ENCODE measurements at regions not wholly inside any gene's neighbourhood (a gene's known extent, or its start where the extent isn't known, plus 50 kb on each side); places are given as distances from the start of the nearest gene placed in this dataset.

DNA sequence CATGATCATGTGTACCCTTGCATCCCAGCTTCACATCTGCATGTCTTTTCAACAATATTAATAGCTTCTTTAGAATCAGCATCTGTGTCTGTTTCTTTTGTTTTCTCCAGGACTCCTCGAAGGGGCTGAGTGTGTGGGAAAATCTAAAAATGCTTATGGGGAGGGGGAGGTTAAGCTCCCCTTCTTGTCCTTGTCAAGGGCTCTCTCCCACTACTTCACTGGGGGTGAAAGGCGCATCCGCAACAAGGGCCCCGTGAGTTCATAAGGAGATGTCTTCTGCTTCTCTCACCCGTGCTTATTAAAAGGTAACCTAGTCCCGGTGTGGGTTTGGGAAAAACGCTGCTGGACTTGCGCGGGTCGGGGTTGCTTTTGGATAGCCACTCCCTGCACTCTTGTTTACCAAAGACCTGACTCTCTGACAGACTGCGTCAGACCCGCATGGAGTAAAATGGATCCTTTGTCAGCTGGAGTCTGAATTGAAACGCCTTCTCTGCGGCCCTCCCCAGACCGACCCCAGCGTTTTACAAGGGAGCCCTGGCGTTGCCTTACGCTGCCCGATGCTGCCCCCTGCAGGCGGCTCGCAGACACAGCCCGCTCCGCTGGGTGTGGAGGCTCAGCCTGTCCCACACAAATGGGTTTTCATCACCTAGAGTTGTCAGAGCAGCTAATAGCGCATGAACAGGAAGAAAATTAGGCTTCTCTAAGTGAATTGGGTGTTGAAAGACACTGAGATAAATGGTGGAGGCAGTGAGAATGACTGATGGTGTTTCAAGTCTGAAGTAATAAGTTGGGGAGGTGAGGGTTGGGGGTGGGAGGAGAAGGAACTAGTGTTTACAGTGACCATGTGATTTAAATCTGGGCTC is 53.8 kb downstream of the IER5 start:
- Mint-ChIP-seq H3K27ac (peak overlapping the region; percentile 90), H3K4me3 (peak overlapping the region; percentile 70), H3K27me3 (peaks cover 16% of the 10 kb centered on the region), H3K36me3 (ENCODE audit: low read depth) (peaks cover 5% of the 10 kb centered on the region), H3K4me1 (peaks cover 63% of the 10 kb centered on the region), H3K9me3 (peaks cover 8% of the 10 kb centered on the region)
- intact Hi-C loops (cut with micrococcal nuclease): loop anchor here (1.0 to 5.0 kb wide), 7 partner anchors 24 to 640 kb away; partner anchors contain the start of gene ACBD6
- peak; percentile 97 for DNase-seq

DNA sequence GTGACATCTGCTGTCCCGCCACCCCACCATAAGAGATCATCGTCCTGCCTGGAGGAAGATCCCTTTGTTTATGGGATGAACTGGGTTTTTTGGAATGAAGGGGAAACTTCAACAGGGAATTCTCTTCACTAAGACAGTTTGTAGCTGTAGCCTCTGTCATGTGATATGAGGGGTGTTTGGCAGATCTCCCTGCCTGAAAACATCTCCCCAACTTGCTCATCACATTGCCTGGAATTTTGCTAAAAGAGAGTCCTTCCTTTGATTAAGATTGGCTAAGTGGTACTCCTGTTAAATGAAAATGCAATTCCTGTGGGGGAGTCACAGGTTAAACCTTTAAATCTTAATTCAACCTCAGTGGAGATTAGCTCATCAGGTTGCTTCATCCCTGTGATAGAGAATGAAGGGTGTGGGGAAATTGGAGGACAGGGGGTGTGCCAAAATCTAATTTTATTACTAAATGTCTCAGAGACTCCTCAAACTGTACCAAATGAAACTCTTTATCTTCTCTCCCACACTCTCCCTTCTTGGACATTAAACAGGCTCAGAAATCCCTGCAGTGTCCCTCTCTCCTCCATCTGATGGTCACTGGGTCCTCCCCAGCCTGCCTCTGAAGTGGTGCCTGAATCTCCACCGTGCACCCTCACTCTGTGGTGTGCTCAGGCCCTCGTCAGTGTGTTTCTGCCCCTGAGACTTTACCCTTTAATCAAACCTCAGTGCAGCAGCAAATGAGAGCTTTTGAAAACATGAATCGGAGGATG is 54.8 kb downstream of the IER5 start:
- intact Hi-C loops (cut with micrococcal nuclease): loop anchor here (5.0 kb wide), 2 partner anchors 161 to 641 kb away; partner anchors contain the start of gene ACBD6
- H3K27ac Mint-ChIP-seq: peak overlapping the region; percentile 0
- no peak for DNase-seq
- H3K27me3 Mint-ChIP-seq: peaks cover 20% of the 10 kb centered on the region
- H3K9me3 Mint-ChIP-seq: peaks cover 14% of the 10 kb centered on the region
- H3K4me3 Mint-ChIP-seq: no peak overlapping the region
- peaks cover 5% of the 10 kb centered on the region for H3K36me3 Mint-ChIP-seq (ENCODE audit: low read depth)
- peaks cover 62% of the 10 kb centered on the region for H3K4me1 Mint-ChIP-seq

DNA sequence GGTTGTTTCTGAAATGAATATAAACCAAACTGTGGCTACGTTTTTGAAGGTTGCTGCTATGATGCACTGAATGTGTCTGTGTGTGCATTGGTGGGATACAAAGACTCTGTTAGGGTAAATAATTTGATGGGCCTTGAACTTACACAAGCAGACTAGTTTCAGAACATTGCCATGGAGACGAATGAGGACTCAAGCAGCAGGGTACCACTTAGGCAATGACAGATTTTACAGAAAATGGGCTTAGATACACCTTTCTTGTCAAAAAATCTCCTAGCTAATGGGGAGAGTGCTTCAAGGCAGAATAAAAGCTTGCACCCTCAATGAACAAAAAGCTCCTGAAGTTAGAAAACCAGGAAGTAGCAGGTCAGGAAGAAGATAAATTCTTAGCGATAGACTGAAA is 55.7 kb downstream of the IER5 start:
- peaks cover 14% of the 10 kb centered on the region for H3K9me3 Mint-ChIP-seq
- DNase-seq: no peak
- H3K27ac Mint-ChIP-seq: peak overlapping the region; percentile 0
- intact Hi-C loops (cut with micrococcal nuclease): loop anchor here (5.0 kb wide), 2 partner anchors 162 to 642 kb away; partner anchors contain the start of gene ACBD6
- peaks cover 5% of the 10 kb centered on the region for H3K36me3 Mint-ChIP-seq (ENCODE audit: low read depth)
- peaks cover 63% of the 10 kb centered on the region for H3K4me1 Mint-ChIP-seq
- peaks cover 20% of the 10 kb centered on the region for H3K27me3 Mint-ChIP-seq
- no peak overlapping the region for H3K4me3 Mint-ChIP-seq

DNA sequence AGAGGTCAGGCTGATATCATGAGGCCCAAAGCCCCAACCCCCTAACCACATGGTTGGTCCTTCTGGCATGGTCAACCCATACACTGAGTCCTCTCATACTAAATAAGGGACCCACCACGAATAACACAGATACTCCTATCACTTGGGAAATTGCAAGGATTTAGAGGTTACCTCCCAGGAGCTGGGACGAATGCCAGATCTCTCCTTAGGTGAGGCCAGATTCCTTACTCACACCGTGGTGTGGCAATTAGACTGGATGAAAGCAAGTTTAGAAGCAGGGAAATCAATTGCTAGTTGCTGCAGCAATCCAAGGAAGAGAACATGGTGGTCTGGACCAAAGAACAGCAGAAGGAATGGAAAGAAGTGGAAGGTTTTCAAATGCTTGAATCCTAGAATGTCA is 60.1 kb downstream of the IER5 start:
- Mint-ChIP-seq H3K9me3 (peaks cover 14% of the 10 kb centered on the region), H3K27me3 (peaks cover 17% of the 10 kb centered on the region), H3K4me3 (peak overlapping the region; percentile 61), H3K36me3 (ENCODE audit: low read depth) (peaks cover 5% of the 10 kb centered on the region), H3K27ac (peak overlapping the region; percentile 48), H3K4me1 (peaks cover 53% of the 10 kb centered on the region)
- DNase-seq: no peak
- intact Hi-C loops (cut with micrococcal nuclease): loop anchor here (1.0 kb wide), 1 partner anchor 11 kb away; no protein-coding TSS in a partner anchor

DNA sequence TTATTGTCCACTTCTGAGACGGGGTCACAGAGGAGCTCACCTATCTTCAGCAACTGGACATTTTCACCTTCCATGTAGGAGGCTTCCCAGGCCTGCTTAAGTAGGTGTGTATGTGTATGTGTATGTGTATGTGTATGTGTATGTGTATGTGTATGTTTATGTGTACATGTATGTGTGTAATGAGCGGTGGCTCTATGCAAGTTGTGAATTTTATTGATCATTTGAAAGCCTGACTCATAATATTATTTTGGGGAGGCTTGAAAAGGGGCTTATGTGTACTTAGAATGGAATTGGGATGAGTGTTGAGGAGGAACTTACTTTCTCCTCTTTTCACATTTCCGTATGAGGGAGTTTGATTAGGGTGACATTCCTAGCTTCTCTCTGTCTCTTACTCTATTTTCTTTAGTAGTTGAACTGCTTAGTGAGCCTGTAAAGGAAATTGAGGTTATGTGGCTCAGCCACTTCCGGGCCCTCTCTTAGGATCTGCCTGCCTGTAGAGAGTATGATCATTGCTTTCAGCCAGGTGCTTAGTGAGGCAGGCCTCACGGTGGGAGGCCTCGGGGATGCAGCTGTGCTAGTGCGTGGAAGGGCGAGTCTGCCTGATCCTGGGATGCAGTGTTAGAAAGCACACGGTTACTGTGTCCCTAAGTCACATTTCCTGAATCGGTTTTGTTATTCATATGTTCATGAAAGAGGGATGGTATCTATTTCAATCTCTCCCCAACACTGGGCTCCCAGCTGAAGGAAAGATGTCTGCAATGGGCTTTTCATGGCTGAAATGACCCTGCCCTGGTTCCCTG is 61.0 kb downstream of the IER5 start:
- peak; percentile 94 for DNase-seq

DNA sequence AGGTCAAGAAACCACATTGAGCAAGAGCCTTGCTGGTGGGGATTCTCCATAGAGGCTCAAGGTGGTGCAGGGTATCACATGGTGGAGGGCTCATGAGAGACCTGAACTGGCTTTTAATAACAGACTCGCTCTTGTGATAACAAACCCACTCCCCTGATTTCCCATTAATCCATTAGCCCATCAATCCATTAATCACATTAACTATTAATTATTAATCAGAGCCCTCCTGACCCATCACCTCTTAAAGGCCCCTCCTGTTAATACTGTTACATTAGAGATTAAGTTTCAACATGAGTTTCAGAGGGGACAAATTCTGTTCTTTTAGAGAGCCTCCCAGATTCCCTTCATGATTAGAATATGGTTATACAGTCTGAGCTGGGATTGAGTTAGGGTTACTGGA is 61.8 kb downstream of the IER5 start:
- Mint-ChIP-seq H3K4me1 (peaks cover 45% of the 10 kb centered on the region), H3K4me3 (no peak overlapping the region), H3K27me3 (peaks cover 5% of the 10 kb centered on the region), H3K27ac (no peak overlapping the region), H3K36me3 (ENCODE audit: low read depth) (peaks cover 3% of the 10 kb centered on the region), H3K9me3 (peaks cover 14% of the 10 kb centered on the region)
- intact Hi-C loops (cut with micrococcal nuclease): no loop called here
- DNase-seq: no peak

More for the DNA sequence above, 61.0 kb downstream of the IER5 start:
- Mint-ChIP-seq H3K4me3 (peak overlapping the region; percentile 61), H3K27me3 (peaks cover 9% of the 10 kb centered on the region), H3K27ac (peak overlapping the region; percentile 87), H3K4me1 (peaks cover 45% of the 10 kb centered on the region), H3K9me3 (peaks cover 14% of the 10 kb centered on the region), H3K36me3 (ENCODE audit: low read depth) (peaks cover 5% of the 10 kb centered on the region)
- intact Hi-C loops (cut with micrococcal nuclease): loop anchor here (1.0 kb wide), 1 partner anchor 10 kb away; no protein-coding TSS in a partner anchor

DNA sequence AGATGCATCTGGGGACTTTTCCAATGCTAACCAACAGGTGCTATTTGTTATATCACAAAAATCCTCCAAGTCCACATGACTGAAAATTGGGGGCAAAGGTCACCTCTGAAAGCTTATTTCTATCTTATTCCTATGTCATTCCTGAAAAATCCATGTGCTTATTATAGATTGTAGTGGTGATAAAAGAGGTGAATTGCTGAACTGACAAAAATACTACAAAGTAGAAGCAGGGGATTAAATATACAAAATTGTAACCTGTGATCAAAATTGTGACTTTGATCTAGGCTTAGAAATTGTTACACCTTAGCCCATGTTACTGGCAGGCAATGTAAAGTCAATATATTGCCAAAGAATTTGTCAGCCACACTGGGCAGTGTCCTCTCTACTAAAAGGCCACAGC is 62.3 kb downstream of the IER5 start:
- H3K27ac Mint-ChIP-seq: no peak overlapping the region

DNA sequence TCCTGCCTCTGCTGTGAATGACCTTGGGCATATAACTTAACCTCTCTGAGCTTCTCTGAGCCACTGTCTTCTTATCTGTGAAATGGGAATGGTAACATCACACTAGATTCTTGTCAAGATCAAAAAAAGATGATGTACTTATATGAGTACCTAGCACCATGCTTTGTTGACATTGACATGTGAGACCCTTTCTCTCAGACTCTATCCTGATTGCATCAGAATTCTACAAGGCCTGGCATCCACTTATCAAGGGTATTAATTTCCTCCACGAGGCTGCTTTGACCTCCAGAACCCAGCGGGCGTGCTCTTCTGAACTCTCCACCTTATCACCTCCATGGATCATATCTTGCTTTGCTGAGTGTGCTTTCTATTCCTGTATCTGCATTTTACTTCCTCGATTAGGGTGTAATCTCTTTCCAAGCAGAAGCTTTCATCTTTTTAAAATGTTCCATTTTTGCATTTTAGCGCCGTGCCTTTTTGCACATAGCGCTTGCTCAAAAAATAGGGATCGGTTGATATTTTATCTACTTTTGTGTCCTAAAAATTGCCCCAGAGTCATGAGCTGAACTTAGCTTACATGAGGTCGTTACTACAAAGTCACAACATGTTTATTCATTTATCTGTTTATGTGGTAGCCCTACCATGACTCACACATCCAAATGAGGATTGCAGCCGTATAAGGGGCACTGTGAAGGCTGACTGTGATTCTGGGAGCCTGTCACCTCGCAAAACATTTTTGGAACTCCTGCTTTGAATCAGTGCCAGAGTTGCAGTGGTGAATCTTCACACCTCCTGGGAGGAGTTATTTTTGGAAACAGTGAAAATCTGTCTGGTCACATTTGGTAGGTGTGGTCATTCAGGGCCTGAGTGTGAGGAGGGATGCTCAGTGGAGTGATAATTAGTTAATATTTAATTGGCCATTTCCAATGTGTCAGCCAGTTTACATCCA is 63.2 kb downstream of the IER5 start:
- H3K9me3 Mint-ChIP-seq: peaks cover 7% of the 10 kb centered on the region
- DNase-seq: no peak
- peaks cover 11% of the 10 kb centered on the region for H3K27me3 Mint-ChIP-seq
- H3K4me3 Mint-ChIP-seq: no peak overlapping the region
- intact Hi-C loops (cut with micrococcal nuclease): no loop called here
- H3K4me1 Mint-ChIP-seq: peaks cover 43% of the 10 kb centered on the region
- H3K27ac Mint-ChIP-seq: peak overlapping the region; percentile 48
- no peaks in the 10 kb centered on the region for H3K36me3 Mint-ChIP-seq (ENCODE audit: low read depth)

More for the DNA sequence above, 62.3 kb downstream of the IER5 start:
- Mint-ChIP-seq H3K27me3 (peaks cover 5% of the 10 kb centered on the region), H3K4me1 (peaks cover 45% of the 10 kb centered on the region), H3K36me3 (ENCODE audit: low read depth) (peaks cover 3% of the 10 kb centered on the region), H3K4me3 (no peak overlapping the region), H3K9me3 (peaks cover 14% of the 10 kb centered on the region)
- DNase-seq: no peak
- intact Hi-C loops (cut with micrococcal nuclease): no loop called here

DNA sequence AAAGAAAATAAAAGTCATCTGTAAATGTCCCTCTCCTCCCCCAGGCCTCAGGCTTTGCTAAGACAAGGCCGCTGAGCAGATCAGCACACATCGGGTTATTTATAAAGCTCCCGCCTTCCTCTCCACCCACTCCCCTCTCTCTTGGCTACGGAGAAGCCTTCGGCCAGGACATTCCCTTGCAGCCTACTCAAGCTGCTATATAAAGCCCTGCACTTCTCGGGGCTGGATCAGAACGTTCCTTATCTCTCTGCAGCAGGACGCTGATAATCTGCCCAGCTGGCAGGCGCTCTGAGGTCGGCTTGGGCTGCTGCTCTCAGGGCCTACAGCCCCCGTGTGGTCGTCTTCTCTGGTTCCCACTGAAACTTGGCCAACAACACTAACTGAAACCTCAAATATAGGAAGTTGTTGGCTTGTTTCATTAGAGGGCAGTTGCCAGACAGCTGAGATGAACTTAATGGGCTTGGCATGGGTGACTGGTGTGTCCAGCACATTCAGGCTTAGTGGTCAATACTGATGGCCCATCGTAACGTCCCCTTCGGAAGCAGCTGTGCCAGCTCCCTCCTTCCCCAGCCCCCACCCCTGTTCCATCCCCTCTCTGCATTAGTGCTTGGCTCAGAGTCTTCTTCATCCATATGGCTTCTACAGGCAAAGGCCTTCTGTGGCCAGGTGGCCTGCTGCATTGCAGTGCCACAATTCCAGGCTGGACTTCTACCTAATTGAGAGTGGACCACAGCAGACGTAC is 64.6 kb downstream of the IER5 start:
- no peak for DNase-seq
- H3K27me3 Mint-ChIP-seq: peaks cover 16% of the 10 kb centered on the region

DNA sequence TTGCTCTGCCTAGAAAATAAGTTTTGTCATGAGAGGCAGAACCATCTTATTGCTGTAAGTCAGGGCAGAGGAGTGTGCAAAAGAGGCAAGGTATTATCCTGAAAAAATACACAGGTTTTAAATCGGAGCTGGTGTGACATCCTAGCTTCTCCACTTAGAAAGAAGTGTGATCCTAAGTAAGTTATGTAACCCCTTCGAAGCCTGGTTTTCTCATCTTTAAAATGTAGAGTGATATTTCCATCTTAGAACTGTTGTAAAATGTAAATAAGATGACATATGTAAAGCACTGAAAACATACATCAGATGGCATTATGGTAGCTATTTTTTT is 65.1 kb downstream of the IER5 start:
- Mint-ChIP-seq H3K27ac (no peak overlapping the region), H3K4me3 (no peak overlapping the region), H3K36me3 (ENCODE audit: low read depth) (no peaks in the 10 kb centered on the region), H3K4me1 (peaks cover 39% of the 10 kb centered on the region), H3K27me3 (peaks cover 16% of the 10 kb centered on the region), H3K9me3 (no peaks in the 10 kb centered on the region)
- intact Hi-C loops (cut with micrococcal nuclease): no loop called here
- no peak for DNase-seq

More for the DNA sequence above, 64.6 kb downstream of the IER5 start:
- H3K4me3 Mint-ChIP-seq: no peak overlapping the region
- H3K4me1 Mint-ChIP-seq: peaks cover 38% of the 10 kb centered on the region
- H3K9me3 Mint-ChIP-seq: no peaks in the 10 kb centered on the region
- no peak overlapping the region for H3K27ac Mint-ChIP-seq
- no peaks in the 10 kb centered on the region for H3K36me3 Mint-ChIP-seq (ENCODE audit: low read depth)
- intact Hi-C loops (cut with micrococcal nuclease): no loop called here

DNA sequence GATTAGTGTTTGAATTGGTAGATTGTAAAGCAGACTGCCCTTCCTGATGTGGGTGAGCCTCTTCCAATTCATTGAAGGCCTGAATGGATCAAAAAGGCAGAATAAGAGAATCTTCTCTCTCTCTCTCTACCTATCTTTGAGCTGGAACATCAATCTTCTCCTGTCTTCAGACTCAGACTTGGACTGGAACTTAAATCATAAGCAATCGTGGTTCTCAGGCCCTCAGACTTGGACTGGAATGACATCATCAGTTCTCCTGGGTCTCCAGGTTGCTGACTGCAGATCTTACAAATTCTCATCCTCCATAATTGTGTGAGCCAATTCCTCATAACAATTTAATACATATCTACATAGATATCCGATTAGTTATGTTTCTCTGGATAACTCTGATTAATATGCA is 66.8 kb downstream of the IER5 start:
- Mint-ChIP-seq H3K4me3 (no peak overlapping the region), H3K27ac (no peak overlapping the region), H3K27me3 (peaks cover 16% of the 10 kb centered on the region), H3K36me3 (ENCODE audit: low read depth) (no peaks in the 10 kb centered on the region), H3K4me1 (peaks cover 36% of the 10 kb centered on the region), H3K9me3 (no peaks in the 10 kb centered on the region)
- intact Hi-C loops (cut with micrococcal nuclease): no loop called here
- no peak for DNase-seq

All from activated CD4-positive, alpha-beta T cell treated with anti-CD3 and anti-CD28 coated beads, Interleukin-2, amount 10 ng/mL, durations not matched to agents 24 days and 14 days (primary cell).